Naive thymus-derived CD4-positive, alpha-beta T cell (primary cell): ENCODE measurements at regions not wholly inside any gene's neighbourhood (a gene's known extent, or its start where the extent isn't known, plus 50 kb on each side); places are given as distances from the start of the nearest gene placed in this dataset.

Experiments
- ATAC-seq: fragments of 150-1000 bp; cut with Tn5 transposase; 2 replicates; pipeline ENCODE4 v1.10.0; 2021; ENCODE audit warnings: mild to moderate bottlenecking, moderate library complexity
- CTCF ChIA-PET: fragments of 350-600 bp; sonication (Branson Sonifier 250); formaldehyde crosslinking; loops from one replicate; lab custom pipeline; 2021; ENCODE audit warnings: antibody characterized with exemption; lab: Charles Lee
- POLR2A ChIA-PET: fragments of 350-600 bp; sonication (Branson Sonifier 250); formaldehyde crosslinking; loops from one replicate; lab custom pipeline; 2021; ENCODE audit warnings: antibody characterized with exemption, inconsistent platforms; lab: Charles Lee
- DNase-seq, 9 donors: peaks; one replicate each; pipeline versions ENCODE4 v3.0.0 to v3.0.0-alpha.2; 2020 to 2022; ENCODE audit warnings: mixed read lengths in 1 of 9
- H3K27ac ChIP-seq: one replicate; pipeline ENCODE4 v1.7.0; 2013; ENCODE audit warnings: mild to moderate bottlenecking, low read depth, low read length, moderate library complexity
- H3K27me3 ChIP-seq, 2 donors: one replicate each; pipeline ENCODE4 v1.7.0; 2013; ENCODE audit warnings: low read length in 2 of 2, mild to moderate bottlenecking in 2 of 2, moderate library complexity in 2 of 2; ENCODE audit not compliant: control insufficient read depth in 2 of 2, insufficient read depth in 2 of 2
- H3K36me3 ChIP-seq, 3 experiments: 1 replicate in 2 of 3; 2 replicates in 1 of 3; pipeline ENCODE4 v1.7.0; 2013; ENCODE audit warnings: low read length in 3 of 3, mild to moderate bottlenecking in 3 of 3, moderate library complexity in 1 of 3; ENCODE audit not compliant: insufficient read depth in 3 of 3, control insufficient read depth in 2 of 3
- H3K4me1 ChIP-seq, 2 donors: one replicate each; pipeline ENCODE4 v1.7.0; 2013; ENCODE audit warnings: low read length in 2 of 2, mild to moderate bottlenecking in 2 of 2, moderate library complexity in 1 of 2; ENCODE audit not compliant: control insufficient read depth in 2 of 2, insufficient read depth in 2 of 2
- H3K4me3 ChIP-seq: 2 replicates; pipeline ENCODE4 v1.7.0; 2013; ENCODE audit warnings: mild to moderate bottlenecking, low read length
- H3K9me3 ChIP-seq, 3 experiments: 1 replicate in 2 of 3; 2 replicates in 1 of 3; pipeline ENCODE4 v1.7.0; 2013; ENCODE audit warnings: low read length in 3 of 3; ENCODE audit not compliant: control insufficient read depth in 2 of 3
- H3K27ac Mint-ChIP-seq, 9 donors: one replicate each; pipeline ENCODE4 v1.8.0; 2020 to 2022; ENCODE audit warnings: mixed read lengths in 9 of 9, mild to moderate bottlenecking in 8 of 9, moderate library complexity in 5 of 9, inconsistent platforms in 2 of 9
- H3K27me3 Mint-ChIP-seq, 5 donors: one replicate each; pipeline ENCODE4 v1.8.0; 2021 to 2022; ENCODE audit warnings: mixed read lengths in 5 of 5, mild to moderate bottlenecking in 1 of 5
- H3K36me3 Mint-ChIP-seq, 5 donors: one replicate each; pipeline ENCODE4 v1.8.0; 2020 to 2022; ENCODE audit warnings: mixed read lengths in 5 of 5, mild to moderate bottlenecking in 3 of 5, inconsistent platforms in 1 of 5
- H3K4me1 Mint-ChIP-seq, 7 donors: one replicate each; pipeline ENCODE4 v1.8.0; 2020 to 2022; ENCODE audit warnings: mixed read lengths in 7 of 7, mild to moderate bottlenecking in 3 of 7, inconsistent platforms in 1 of 7
- H3K4me3 Mint-ChIP-seq, 10 donors: one replicate each; pipeline ENCODE4 v1.8.0; 2020 to 2022; ENCODE audit warnings: mild to moderate bottlenecking in 10 of 10, mixed read lengths in 10 of 10, moderate library complexity in 6 of 10, inconsistent platforms in 2 of 10
- H3K9me3 Mint-ChIP-seq, 11 donors: one replicate each; pipeline ENCODE4 v1.8.0; 2020 to 2022; ENCODE audit warnings: mixed read lengths in 11 of 11, mild to moderate bottlenecking in 4 of 11, inconsistent platforms in 1 of 11, moderate library complexity in 1 of 11
- intact Hi-C, 2 donors: fragments of 100-400 bp; cut with micrococcal nuclease; formaldehyde crosslinking; loops; one replicate each; pipeline ENCODE4 v1.15.1; 2023

DNA sequence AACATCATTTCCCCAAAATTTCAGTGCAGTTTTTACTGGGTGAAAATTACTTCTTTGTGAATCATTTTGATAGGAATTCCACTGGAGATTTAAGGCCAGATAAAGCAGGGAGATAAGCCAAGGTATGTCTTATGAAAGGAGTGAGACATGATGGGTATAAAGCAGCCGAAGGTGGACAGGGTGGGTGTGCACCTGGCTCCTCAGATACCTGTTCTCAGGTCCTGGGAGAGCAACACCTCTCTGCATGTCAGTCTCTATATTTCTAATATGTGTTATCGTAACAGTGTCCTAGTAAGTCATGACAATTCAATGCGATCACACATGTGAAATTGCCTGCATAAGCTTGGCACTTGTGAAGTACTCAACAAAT lies 768.8 kb downstream of the RNF144A start:
- ATAC-seq (no peak), DNase-seq (no peak)
- no peak overlapping the region for H3K4me3 ChIP-seq
- Mint-ChIP-seq H3K4me1 (peaks cover 0 to 11% (median 0%) of the 10 kb centered on the region in 7 donors), H3K27me3 (no peaks in the 10 kb centered on the region), H3K9me3 (peaks cover 0 to 6% (median 0%) of the 10 kb centered on the region in 11 donors), H3K4me3 (no peak overlapping the region), H3K36me3 (peaks cover 0 to 14% (median 0%) of the 10 kb centered on the region in 5 donors), H3K27ac (no peak overlapping the region)
- no peak overlapping the region for H3K27ac ChIP-seq
- intact Hi-C loops: no loop called here
- H3K4me1 ChIP-seq: no peaks in the 10 kb centered on the region
- H3K36me3 ChIP-seq: no peaks in the 10 kb centered on the region
- CTCF ChIA-PET: no interaction called here
- no peaks in the 10 kb centered on the region for H3K27me3 ChIP-seq
- POLR2A ChIA-PET: no interaction called here
- no peaks in the 10 kb centered on the region for H3K9me3 ChIP-seq

- no peak overlapping the region for H3K27ac ChIP-seq
- ATAC-seq: no peak
- no peak for DNase-seq
- H3K27ac Mint-ChIP-seq: peak overlapping the region in 1 of 9 donors; percentile 89
- H3K9me3 ChIP-seq: no peaks in the 10 kb centered on the region
- no peaks in the 10 kb centered on the region for H3K27me3 ChIP-seq
- peak overlapping the region in 1 of 10 donors; percentile 21 for H3K4me3 Mint-ChIP-seq
- POLR2A ChIA-PET: no interaction called here
- peaks cover 0 to 7% of the 10 kb centered on the region in 2 donors for H3K4me1 ChIP-seq
- intact Hi-C loops: no loop called here
- CTCF ChIA-PET: no interaction called here
- no peaks in the 10 kb centered on the region for H3K36me3 ChIP-seq
- H3K36me3 Mint-ChIP-seq: peaks cover 0 to 26% (median 0%) of the 10 kb centered on the region in 5 donors
- no peak overlapping the region for H3K4me3 ChIP-seq
- H3K4me1 Mint-ChIP-seq: peaks cover 6 to 47% (median 12%) of the 10 kb centered on the region in 7 donors
- no peaks in the 10 kb centered on the region for H3K27me3 Mint-ChIP-seq
- H3K9me3 Mint-ChIP-seq: peaks cover 0 to 13% (median 0%) of the 10 kb centered on the region in 11 donors
Observed at GRCh38 chr2:7691961-7692656, 774.9 kb downstream of the RNF144A start.

DNA sequence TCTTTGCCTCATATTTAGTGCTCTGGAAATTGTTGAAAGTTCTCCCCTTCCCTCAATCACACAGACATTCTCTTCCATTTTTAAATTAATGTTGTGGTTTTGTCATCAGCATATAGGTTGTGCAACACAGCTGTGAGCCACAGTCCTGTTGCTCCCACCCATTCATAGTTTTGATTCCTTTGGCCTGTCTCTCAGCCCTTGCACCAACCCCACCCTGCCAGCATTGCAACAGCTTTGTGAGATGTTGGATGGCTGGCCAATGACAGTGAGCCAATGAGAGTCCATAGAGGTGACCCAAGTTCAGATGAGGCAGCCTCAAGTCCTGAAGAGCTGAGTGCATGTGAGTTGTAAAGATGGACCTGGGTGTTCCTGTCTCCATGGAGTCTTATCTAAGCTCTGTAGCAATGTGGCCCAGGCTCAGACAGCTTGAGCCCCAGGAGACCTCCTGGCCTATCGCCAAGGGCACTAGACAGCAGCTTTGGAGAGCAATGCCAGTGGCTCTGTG lies 775.5 kb downstream of the RNF144A start:
- Histone ChIP-seq H3K36me3 (no peaks in the 10 kb centered on the region), H3K27ac (no peak overlapping the region), H3K4me1 (peaks cover 0 to 7% of the 10 kb centered on the region in 2 donors), H3K27me3 (no peaks in the 10 kb centered on the region), H3K4me3 (no peak overlapping the region), H3K9me3 (no peaks in the 10 kb centered on the region)
- Mint-ChIP-seq H3K4me1 (peaks cover 6 to 46% (median 12%) of the 10 kb centered on the region in 7 donors), H3K27ac (peak overlapping the region in 1 of 9 donors; percentile 89), H3K27me3 (no peaks in the 10 kb centered on the region), H3K9me3 (peaks cover 0 to 15% (median 0%) of the 10 kb centered on the region in 11 donors), H3K36me3 (peaks cover 0 to 27% (median 0%) of the 10 kb centered on the region in 5 donors), H3K4me3 (peak overlapping the region in 1 of 10 donors; percentile 21)
- DNase-seq (no peak), ATAC-seq (no peak)
- intact Hi-C loops: no loop called here
- ChIA-PET POLR2A (interaction anchor here (0.8 kb wide), 1 partner anchor 17 kb away, joined by 3 read pairs; no protein-coding TSS in a partner anchor), CTCF (interaction anchor here (0.5 kb wide), 1 partner anchor 28 kb away, joined by 4 read pairs; no protein-coding TSS in a partner anchor)

DNA sequence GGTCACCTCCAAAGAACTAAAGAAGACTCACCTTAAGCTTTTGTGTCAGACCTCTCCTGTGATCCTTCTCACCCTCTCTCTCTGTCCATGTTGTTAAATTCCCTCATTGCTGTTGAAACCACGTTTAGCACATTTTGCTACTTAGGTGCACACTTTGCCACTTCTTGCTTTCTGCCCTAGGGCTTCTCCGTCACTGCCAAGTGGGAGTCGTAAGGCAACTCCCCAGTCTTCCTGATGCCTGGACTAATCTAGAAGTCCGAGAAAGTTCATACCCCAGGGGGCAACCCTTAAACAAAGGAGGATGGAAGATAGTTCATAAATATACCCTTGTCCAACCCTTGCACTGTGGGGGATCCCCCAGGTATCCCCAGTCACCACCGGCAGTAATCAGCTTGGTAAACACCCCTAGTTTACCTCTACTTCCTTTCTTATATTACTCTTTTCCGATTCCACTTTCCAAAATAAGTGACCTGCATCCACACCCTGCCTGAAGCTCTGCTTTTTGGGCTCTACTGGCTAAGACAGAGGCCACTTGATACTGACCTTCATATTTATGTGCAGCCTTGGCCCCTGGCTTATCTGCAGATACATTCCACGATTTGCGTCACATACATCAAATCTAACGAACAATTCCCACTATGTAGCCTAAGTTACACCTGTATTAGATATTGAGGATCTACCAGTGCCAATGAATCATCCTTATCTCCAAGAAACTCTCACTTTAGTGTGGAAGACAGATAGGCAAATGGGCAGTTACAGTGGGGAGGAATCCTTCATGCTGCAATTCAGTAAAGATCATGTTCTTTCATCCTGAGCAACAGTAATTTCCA lies 776.2 kb downstream of the RNF144A start:
- H3K9me3 Mint-ChIP-seq: peaks cover 0 to 13% (median 0%) of the 10 kb centered on the region in 11 donors
- H3K4me1 Mint-ChIP-seq: peaks cover 6 to 42% (median 12%) of the 10 kb centered on the region in 7 donors
- H3K4me3 Mint-ChIP-seq: peak overlapping the region in 2 of 10 donors; percentile 27 to 65
- Histone ChIP-seq H3K27me3 (no peaks in the 10 kb centered on the region), H3K36me3 (no peaks in the 10 kb centered on the region), H3K4me3 (no peak overlapping the region), H3K9me3 (no peaks in the 10 kb centered on the region), H3K4me1 (peaks cover 0 to 7% of the 10 kb centered on the region in 2 donors), H3K27ac (no peak overlapping the region)
- CTCF ChIA-PET: interaction anchor here (0.5 kb wide), 1 partner anchor 27 kb away, joined by 4 read pairs; no protein-coding TSS in a partner anchor
- ATAC-seq (no peak), DNase-seq (no peak)
- POLR2A ChIA-PET: interaction anchor here (0.8 kb wide), 1 partner anchor 17 kb away, joined by 3 read pairs; no protein-coding TSS in a partner anchor
- peaks cover 0 to 26% (median 0%) of the 10 kb centered on the region in 5 donors for H3K36me3 Mint-ChIP-seq
- intact Hi-C loops: loop anchor here in 1 of 2 donors (1.0 kb wide), 1 partner anchor 32 kb away; no protein-coding TSS in a partner anchor
- peak overlapping the region in 2 of 9 donors; percentile 21 to 89 for H3K27ac Mint-ChIP-seq
- no peaks in the 10 kb centered on the region for H3K27me3 Mint-ChIP-seq

DNA sequence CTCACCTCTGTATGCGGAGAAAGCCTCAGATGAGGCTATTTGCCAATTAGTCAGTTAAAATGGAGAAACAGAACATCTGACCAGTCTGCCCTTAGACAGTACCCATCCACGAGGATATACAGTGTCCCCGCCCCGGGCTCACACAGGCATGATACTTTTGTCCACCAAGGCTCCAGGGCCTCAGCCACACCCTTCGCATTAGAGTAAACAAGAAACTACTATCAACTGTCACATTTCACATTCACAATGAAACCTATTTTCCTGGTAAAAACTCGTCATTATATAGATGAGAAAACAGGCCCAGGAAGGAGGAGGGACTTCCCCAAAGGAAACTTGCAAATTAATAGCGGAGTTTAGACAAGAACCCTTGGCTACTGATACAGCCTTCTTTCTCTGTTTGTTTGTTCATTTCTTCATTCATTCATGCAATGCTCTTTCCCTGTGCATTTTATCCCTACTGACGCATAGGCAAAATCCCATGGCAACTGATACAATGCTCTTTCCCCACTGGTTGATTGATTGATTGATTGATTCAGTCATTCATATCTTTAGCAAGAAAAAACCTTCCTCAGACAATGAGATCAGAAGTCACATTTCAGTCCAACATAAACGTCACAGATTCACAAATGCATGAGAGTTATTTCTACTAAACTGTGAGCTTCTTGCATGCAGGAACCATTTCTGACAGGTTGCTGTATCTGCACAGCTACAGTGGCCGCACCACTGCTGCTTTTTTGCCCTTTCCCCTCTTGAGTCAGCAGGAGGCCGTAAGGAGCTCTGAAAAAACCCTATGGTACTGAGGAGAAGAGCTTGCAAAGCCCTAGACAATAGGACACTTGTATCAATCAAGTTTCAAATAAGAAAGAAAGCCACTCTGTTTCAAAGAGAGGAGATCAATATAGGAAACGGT lies 777.1 kb downstream of the RNF144A start:
- ATAC-seq (no peak), DNase-seq (no peak)
- Histone ChIP-seq H3K27me3 (no peaks in the 10 kb centered on the region), H3K4me1 (peaks cover 0 to 7% of the 10 kb centered on the region in 2 donors), H3K27ac (no peak overlapping the region), H3K4me3 (no peak overlapping the region), H3K36me3 (no peaks in the 10 kb centered on the region), H3K9me3 (no peaks in the 10 kb centered on the region)
- CTCF ChIA-PET: no interaction called here
- H3K9me3 Mint-ChIP-seq: peaks cover 0 to 16% (median 0%) of the 10 kb centered on the region in 11 donors
- no peaks in the 10 kb centered on the region for H3K27me3 Mint-ChIP-seq
- peaks cover 0 to 31% (median 0%) of the 10 kb centered on the region in 5 donors for H3K36me3 Mint-ChIP-seq
- intact Hi-C loops: loop anchor here in 1 of 2 donors (1.0 kb wide), 1 partner anchor 31 kb away; no protein-coding TSS in a partner anchor
- H3K4me3 Mint-ChIP-seq: peak overlapping the region in 1 of 10 donors; percentile 65
- POLR2A ChIA-PET: no interaction called here
- peaks cover 6 to 39% (median 12%) of the 10 kb centered on the region in 7 donors for H3K4me1 Mint-ChIP-seq
- H3K27ac Mint-ChIP-seq: peak overlapping the region in 1 of 9 donors; percentile 89
